ENCODE measurements at regions not wholly inside any gene's neighbourhood (a gene's known extent, or its start where the extent isn't known, plus 50 kb on each side); places are given as distances from the start of the nearest gene placed in this dataset.

GRCh38 chr11:15730995-15731385 lies 616.3 kb downstream of the INSC start:
- no peak for DNase-seq (ENCODE audit: low spot score)
- no peak overlapping the region for H2AFZ ChIP-seq
- H3K9me2 ChIP-seq (replicated peaks; ENCODE audit: insufficient read depth): no peaks in the 10 kb centered on the region
- no peaks in the 10 kb centered on the region for H3K36me3 ChIP-seq (replicated peaks; ENCODE audit: insufficient read depth, low read depth)
- H3K27ac ChIP-seq: no peak overlapping the region
- no peaks in the 10 kb centered on the region for H3K9me3 ChIP-seq (ENCODE audit: low read depth)
- no peak overlapping the region for H3K4me2 ChIP-seq
- WGBS (ENCODE audit: low lambda C conversion rate, missing lambda C conversion rate): 87% methylated on average over 4 of the region's 4 CpGs
- H3K4me3 ChIP-seq: no peak overlapping the region
- no peaks in the 10 kb centered on the region for H3K79me2 ChIP-seq
- H3K27me3 ChIP-seq: no peaks in the 10 kb centered on the region
- H3K4me1 ChIP-seq (ENCODE audit: insufficient read depth): peaks cover 3% of the 10 kb centered on the region
- H4K20me1 ChIP-seq (ENCODE audit: insufficient read depth, poor library complexity, severe bottlenecking): no peaks in the 10 kb centered on the region
- TF ChIP-seq EZH2phosphoT487 (IDR thresholded peaks at IDR 0.05; ENCODE audit: low read depth, severe bottlenecking, unreplicated experiment) (no peak), CTCF (IDR thresholded peaks at IDR 0.05; ENCODE audit: poor library complexity) (no peak), EZH2 (IDR thresholded peaks at IDR 0.05; ENCODE audit: borderline replicate concordance) (no peak)

DNA sequence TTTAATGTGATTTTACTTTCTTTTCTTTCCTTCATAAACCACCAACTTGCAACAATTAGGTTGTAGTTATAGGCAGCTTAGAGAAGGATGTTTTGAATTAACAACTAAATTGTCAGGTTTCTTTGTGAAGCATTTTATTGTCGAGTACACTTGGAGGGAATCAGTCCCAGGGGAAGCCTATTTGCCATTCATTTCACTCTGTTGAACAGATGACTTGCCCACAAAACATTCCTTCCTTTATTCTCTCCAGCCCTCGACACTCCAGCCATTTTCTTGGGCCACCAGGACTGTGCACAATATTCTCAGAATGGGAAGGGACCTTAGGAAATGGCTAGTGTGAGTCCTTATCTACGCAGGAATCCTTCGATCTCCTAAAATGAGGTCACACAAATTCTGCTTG lies 620.6 kb downstream of the SOX6 start:
- no peaks in the 10 kb centered on the region for H3K27me3 ChIP-seq
- H3K79me2 ChIP-seq: no peaks in the 10 kb centered on the region
- H3K4me1 ChIP-seq (ENCODE audit: insufficient read depth): no peaks in the 10 kb centered on the region
- H3K4me3 ChIP-seq: no peak overlapping the region
- no peaks in the 10 kb centered on the region for H3K9me3 ChIP-seq (ENCODE audit: low read depth)
- no peak for DNase-seq (ENCODE audit: low spot score)
- no peak overlapping the region for H2AFZ ChIP-seq
- TF ChIP-seq CTCF (IDR thresholded peaks at IDR 0.05; ENCODE audit: poor library complexity) (no peak), EZH2phosphoT487 (IDR thresholded peaks at IDR 0.05; ENCODE audit: low read depth, severe bottlenecking, unreplicated experiment) (no peak), EZH2 (IDR thresholded peaks at IDR 0.05; ENCODE audit: borderline replicate concordance) (no peak)
- H3K36me3 ChIP-seq (replicated peaks; ENCODE audit: insufficient read depth, low read depth): no peaks in the 10 kb centered on the region
- H3K9me2 ChIP-seq (replicated peaks; ENCODE audit: insufficient read depth): no peaks in the 10 kb centered on the region
- WGBS (ENCODE audit: low lambda C conversion rate, missing lambda C conversion rate): 85% methylated on average over 4 of the region's 4 CpGs
- no peak overlapping the region for H3K4me2 ChIP-seq
- H4K20me1 ChIP-seq (ENCODE audit: insufficient read depth, poor library complexity, severe bottlenecking): no peaks in the 10 kb centered on the region
- H3K27ac ChIP-seq: no peak overlapping the region

GRCh38 chr11:15737320-15737719 lies 619.0 kb downstream of the SOX6 start:
- Histone ChIP-seq H3K4me2 (no peak overlapping the region), H3K9me3 (ENCODE audit: low read depth) (no peaks in the 10 kb centered on the region), H3K27me3 (no peaks in the 10 kb centered on the region), H3K9me2 (replicated peaks; ENCODE audit: insufficient read depth) (no peaks in the 10 kb centered on the region), H2AFZ (no peak overlapping the region), H3K36me3 (replicated peaks; ENCODE audit: insufficient read depth, low read depth) (no peaks in the 10 kb centered on the region), H3K27ac (no peak overlapping the region), H3K79me2 (no peaks in the 10 kb centered on the region), H3K4me1 (ENCODE audit: insufficient read depth) (no peaks in the 10 kb centered on the region), H3K4me3 (no peak overlapping the region), H4K20me1 (ENCODE audit: insufficient read depth, poor library complexity, severe bottlenecking) (no peaks in the 10 kb centered on the region)
- TF ChIP-seq EZH2 (IDR thresholded peaks at IDR 0.05; ENCODE audit: borderline replicate concordance) (no peak), EZH2phosphoT487 (IDR thresholded peaks at IDR 0.05; ENCODE audit: low read depth, severe bottlenecking, unreplicated experiment) (no peak), CTCF (IDR thresholded peaks at IDR 0.05; ENCODE audit: poor library complexity) (no peak)
- DNase-seq (ENCODE audit: low spot score): no peak

GRCh38 chr11:15738931-15739330 lies 617.4 kb downstream of the SOX6 start:
- Histone ChIP-seq H3K4me3 (no peak overlapping the region), H3K79me2 (no peaks in the 10 kb centered on the region), H3K36me3 (replicated peaks; ENCODE audit: insufficient read depth, low read depth) (no peaks in the 10 kb centered on the region), H3K27me3 (no peaks in the 10 kb centered on the region), H4K20me1 (ENCODE audit: insufficient read depth, poor library complexity, severe bottlenecking) (no peaks in the 10 kb centered on the region), H3K4me1 (ENCODE audit: insufficient read depth) (no peaks in the 10 kb centered on the region), H3K4me2 (no peak overlapping the region), H3K27ac (no peak overlapping the region), H3K9me3 (ENCODE audit: low read depth) (no peaks in the 10 kb centered on the region), H2AFZ (no peak overlapping the region), H3K9me2 (replicated peaks; ENCODE audit: insufficient read depth) (no peaks in the 10 kb centered on the region)
- WGBS (ENCODE audit: low lambda C conversion rate, missing lambda C conversion rate): 88% methylated on average over 5 of the region's 5 CpGs
- DNase-seq (ENCODE audit: low spot score): no peak
- no peak for TF ChIP-seq CTCF (IDR thresholded peaks at IDR 0.05; ENCODE audit: poor library complexity)
